GM21367 (cell line): ENCODE measurements at regions not wholly inside any gene's neighbourhood (a gene's known extent, or its start where the extent isn't known, plus 50 kb on each side); places are given as distances from the start of the nearest gene placed in this dataset.
"Not testable (repeated sequence)": the region's sequence is repeated elsewhere in the genome, so short reads cannot be mapped to it uniquely, and the experiment has no call there.

Source experiments
- ATAC-seq: cut with Tn5 transposase; IDR thresholded peaks from one replicate; pipeline ENCODE4 v1.9.1; 2021; ENCODE audit not compliant: unreplicated experiment

DNA sequence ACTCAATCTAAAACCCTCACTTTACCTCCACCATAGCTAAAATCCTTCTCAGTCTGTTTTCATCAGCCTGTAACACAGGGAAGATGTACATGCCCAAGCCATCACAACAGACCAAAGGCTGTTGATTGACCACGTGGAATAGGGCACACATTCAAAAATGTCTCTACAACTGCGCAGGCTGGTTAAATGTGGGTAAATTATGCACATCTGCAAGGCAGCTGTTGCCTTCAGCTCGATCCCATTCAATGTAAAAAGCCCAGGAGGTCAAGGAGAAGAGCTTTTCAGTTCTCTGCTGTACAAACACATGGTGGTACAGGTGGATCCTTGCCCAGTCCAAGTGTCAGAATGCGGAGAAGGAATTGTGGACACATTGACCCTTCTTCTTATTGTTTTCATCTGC is 354.0 kb downstream of the FLRT2 start:
- ATAC-seq: no peak

DNA sequence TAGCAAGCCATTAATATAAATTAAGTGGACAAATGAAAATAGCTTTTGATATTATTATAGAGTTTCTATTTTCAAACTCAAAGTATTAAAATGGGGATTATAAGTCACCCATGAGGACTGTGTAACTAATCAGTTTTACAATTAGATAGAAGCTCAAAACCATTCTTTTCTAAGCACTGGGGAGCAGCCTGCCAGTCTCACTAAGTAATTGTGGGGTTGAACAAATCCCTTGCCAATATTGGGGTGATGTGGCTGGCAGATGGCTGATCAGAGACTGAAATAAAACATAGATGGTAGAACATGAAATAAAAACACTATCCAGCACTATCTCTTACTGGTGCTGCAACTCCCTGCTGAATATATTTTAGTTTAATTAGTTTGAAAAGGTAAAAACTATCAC is 353.2 kb downstream of the FLRT2 start:
- no peak for ATAC-seq

DNA sequence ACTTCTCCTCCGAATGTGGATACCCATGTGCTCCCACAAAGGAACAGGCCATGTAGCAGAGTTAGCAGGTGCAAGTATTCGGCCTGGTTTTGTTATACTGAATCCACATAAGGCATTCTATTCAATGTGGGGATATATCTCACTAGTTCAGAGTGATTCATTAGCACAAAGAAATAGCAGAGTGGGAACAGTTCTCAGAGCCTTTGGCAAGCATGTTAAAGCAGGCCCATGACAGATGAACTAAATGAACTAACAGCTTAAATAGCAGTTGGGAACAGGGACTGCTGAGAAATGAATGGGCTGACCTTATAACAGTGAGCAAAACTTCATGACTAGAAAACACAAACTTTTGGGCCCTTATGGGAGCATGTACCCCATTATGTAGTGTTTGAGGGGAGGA is 352.0 kb downstream of the FLRT2 start:
- ATAC-seq: no peak

DNA sequence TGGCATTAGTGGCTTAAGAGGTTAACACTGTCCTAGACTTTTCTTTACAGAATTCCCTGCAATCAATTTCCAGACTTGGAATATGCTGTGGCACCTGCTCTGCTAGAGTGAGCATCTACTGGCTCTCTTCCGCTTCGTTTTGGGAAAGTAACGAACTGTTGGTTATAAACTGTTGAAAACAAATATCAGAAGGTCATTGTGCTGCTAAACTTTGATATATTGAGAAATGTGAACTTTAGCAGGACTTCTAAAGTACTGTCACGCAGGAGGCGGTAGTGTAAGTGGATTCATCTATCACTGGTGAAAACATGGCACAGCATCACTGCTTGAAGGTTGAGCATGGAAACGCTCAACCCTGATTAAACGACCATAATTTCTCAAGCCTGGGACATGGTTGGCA is 348.9 kb downstream of the FLRT2 start:
- no peak for ATAC-seq

DNA sequence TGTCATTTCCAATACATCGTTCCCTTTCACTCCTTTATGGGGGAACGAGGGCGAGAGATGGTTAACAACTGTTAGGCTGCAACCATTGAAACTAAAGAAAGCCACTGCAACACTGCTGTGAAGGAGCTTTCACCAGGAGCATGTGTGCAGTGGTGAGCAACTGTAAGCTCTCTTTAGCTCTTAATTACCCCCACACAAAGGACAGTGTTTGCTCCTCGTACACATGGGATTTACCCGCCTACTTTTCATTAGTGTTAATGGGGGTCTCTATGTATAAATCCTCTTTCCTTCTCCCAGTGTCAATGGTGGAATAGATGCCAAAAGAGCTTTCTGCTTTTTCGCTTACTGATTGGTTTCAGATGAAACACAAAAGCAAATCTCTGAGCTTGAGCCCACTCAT is 343.1 kb downstream of the FLRT2 start:
- ATAC-seq: no peak

DNA sequence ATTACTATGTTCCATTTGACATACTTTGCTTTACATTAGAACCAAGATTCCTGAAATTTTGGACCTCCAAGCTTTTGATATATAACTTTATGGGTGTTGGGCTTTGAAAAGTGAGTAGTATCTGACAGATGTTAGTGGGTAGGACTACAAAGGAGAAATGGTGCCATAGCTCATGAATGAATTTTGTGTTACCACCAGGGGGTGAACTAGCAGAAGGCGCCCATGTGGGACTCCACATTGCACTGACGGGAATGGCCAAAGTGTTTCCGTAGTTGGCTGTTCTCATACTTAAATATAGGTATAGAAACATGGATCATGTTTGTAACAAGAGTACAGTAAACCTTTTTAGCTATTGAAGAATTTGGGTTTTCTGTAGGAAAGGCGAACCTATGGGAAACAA is 337.5 kb downstream of the FLRT2 start:
- no peak for ATAC-seq

DNA sequence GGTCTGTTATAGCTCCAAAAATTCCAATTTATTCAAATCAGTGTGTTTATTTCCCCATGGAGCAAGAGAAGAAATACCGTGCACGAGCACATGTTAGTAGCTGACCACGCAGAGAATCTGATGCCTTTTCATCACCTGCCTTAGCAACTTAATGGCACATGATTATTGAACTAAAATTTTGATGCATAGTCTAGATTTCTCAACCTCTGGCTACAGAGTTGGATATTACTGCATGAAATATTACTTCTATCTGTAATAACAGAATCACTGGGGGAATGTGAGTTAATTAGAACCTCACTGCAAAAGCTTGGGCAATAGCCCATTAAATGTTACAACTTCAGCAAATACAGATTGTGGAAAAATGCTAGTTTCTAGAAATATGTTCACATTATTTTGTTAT is 335.8 kb downstream of the FLRT2 start:
- ATAC-seq: no peak

DNA sequence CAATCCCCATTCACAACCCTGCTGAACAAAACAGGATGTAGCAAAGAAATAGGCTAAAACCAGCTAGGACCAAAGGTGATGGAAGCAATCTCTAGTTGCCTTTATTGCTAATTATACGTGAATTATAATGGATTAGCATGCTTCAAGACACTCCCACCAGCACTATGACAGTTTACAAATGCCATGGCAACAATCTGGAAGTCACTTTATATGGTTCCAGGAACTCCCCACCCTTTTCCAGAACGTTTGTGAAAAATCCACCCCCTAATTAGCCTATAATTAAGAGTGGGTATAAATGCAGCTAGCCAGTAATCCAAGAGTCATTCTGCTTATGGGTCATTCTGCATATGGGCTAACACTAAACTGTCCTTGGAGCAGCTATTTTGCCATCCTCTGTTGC is 328.7 kb downstream of the FLRT2 start:
- no peak for ATAC-seq

DNA sequence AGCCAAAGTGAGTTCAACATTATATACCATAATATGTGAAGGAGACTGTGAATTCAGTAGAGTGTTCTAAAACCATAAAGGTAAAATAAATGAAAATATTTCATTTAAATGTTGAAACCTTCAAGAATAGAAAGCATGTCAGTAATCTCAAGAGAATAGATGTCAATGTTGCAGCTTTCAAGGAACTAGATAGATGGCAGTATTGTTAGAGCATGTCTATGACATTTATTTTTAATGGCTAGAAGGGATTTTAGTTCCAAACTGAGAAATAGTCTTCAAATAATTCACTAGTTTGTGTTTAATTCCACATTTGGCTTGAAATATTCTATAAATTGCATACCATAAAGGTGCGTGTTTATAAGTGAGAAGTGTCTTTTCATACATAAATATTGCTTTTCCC is 326.5 kb downstream of the FLRT2 start:
- no peak for ATAC-seq

DNA sequence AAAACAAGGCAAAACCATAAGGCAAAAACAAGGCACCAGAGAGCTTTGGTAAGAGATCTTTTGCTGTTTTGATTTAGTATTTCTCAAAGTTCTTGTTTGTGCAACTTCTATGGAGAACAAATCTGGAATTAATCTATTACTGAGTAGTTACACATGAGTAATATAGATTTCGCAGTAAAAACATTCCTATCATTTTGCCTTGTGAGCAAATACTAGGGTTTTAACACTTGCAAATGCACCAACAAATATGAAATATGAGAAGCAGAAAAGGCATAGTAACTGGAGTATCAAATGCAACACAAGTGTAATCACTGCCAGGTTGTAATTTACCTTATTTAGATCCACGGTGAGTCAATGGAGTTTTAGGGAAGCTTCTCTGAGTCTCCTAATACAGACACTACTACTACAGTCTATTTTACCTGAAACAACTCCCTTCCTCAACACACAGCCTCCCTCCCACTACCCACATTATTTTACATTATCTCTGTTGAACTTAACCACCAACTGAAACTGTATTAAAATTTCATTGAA is 324.1 kb downstream of the FLRT2 start:
- no peak for ATAC-seq

DNA sequence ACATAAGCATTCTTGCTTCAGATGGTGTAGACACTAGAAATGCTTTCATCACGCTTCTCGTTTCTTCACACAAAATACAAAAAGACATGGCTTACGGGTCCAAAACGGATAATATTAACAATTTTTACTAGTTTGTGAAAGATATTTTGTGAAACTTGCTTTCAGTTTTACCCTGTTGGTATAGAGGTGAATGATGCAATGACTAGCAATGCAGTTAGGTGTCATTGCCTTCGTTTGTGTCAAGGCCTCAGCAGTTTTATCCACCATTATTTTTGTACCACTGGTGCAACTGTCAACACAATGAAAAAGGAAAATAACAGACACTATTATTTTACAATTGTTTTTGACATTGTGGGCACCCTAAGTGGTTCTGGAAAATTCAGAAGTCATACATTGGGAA is 323.0 kb downstream of the FLRT2 start:
- no peak for ATAC-seq

DNA sequence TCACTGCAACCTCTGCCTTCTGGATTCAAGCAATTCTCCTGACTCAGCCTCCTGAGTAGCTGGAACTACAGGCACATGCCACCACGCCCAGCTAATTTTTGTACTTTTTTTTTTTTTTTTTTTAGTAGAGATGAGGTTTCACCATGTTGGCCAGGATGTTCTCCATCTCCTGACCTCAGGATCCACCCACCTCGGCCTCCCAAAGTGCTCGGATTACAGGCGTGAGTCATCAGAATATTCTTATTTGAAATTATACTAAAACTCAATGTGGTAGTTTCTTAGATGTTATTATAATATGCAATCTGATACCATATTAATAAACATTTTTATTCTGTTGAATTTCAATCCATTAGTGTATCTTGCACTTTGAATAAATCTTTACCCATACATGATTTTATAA is 322.2 kb downstream of the FLRT2 start:
- not testable (repeated sequence) for ATAC-seq

DNA sequence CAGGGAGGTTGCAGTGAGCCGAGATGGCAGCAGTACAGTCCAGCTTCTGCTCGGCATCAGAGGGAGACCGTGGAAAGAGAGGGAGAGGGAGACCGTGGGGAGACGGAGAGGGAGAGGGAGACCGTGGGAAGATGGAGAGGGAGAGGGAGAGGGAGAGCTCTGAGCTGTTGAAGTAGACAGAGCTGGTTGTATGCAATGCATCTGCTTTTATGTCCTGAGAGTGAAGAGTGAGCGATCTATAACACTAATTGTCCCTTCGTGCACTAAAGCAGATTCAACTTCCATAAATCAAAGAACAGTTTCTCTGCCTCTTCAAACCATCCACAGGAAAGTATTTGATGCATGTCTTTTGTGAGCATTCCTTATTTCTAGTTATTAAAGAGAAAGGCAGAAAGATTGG is 300.6 kb downstream of the FLRT2 start:
- not testable (repeated sequence) for ATAC-seq

DNA sequence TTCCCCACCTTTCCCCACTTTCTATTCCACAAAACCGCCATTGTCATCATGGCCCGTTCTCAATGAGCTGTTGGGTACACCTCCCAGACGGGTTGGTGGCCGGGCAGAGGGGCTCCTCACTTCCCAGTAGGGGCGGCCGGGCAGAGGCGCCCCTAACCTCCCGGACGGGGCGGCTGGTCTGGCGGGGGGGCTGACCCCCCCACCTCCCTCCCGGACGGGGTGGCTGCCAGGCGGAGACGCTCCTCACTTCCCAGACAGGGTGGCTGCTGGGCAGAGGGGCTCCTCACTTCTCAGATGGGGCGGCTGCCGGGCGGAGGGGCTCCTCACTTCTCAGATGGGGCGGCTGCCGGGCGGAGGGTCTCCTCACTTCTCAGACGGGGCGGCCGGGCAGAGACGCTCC is 299.7 kb downstream of the FLRT2 start:
- not testable (repeated sequence) for ATAC-seq

DNA sequence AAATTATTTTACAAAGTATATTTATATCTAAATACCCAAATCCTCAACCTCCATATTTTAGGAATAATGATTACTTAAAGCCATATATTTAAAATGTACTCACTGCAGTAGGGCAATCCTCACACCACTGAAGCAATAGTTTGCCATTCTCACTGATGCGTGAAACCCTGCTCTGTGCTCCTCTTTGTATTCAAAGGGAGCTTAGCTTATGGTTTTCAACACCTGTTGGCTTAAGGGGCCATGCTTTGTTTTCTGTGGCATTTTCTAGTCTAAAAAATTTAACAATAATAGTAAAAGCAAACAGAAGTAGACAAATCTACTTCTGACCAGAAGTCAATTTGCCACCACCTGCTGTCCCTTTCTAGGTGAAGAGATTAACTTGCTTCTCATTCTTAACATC is 294.6 kb downstream of the FLRT2 start:
- ATAC-seq: no peak

DNA sequence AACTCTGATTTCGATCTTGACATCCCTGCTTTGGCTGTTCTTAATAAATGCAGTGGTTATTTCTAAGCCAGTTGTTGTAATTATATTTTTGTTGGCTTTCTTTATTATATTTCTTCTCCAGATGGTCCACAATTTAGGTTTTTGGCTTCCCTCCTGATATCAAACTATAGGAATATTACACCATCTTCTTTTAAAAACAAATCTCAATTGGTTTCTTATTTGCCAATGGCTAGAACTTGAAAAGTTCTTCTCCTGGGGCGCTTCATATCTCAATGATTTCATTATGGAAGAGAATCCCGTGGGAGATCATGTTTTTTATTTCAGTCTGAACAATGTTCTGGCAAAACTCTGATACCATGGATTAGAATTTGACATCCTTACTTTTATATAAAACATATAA is 292.3 kb downstream of the FLRT2 start:
- ATAC-seq: no peak

DNA sequence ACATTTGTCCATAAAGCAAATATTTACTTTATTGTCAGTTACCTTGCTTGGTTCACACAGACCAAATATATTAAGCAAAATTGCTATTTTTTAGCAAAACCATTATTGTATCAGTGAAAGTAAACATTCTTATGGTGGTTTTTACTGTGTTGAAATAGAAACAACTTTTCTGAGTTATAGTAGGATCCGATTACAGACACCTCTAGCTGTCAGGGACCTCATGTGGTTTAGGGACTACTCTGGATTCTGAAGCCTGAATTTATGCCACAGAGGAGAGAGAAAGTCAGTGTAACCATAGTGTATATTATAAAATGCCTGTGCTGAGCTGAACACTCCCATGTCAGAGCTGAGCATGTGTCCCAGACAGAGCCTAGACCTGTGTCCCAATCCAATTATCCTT is 287.5 kb downstream of the FLRT2 start:
- no peak for ATAC-seq

DNA sequence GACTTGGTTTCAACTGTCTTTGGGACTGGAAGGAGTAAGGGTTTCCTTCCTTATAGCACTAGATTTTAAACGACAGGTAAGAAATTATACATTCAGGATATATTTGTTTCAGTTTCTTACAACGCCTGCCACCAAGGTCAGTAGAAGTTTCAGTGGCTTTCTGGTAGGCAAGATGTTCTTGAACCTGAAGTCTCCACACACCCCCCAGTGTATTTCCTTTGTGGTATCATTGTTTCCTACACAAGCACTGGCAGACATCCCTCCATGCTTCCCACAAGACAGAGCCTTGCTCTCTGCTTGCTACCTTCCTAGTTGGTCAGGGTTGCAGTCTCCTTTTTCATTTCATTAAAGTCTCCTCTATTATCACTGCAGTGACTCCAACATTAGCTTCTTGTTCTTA is 283.1 kb downstream of the FLRT2 start:
- ATAC-seq: no peak

DNA sequence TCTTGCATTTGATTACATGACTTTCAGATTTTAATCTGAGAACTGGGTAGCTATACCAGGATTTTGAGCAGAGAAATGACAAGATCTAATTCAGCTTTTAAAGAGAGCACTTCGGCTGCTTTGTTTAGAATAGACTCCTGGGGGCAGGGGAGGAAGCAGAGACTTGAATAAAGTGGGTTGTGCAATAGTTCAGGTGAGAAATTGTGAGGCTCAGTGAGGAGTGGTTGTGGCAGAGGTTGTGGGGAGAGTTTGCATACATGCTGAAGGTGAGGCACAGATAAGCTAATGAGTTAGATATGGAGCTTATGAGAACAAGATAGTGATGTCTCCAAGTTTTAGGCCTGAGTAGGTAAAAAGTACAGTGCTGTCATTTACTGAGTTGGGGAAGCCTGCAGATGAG is 281.4 kb downstream of the FLRT2 start:
- ATAC-seq: no peak

DNA sequence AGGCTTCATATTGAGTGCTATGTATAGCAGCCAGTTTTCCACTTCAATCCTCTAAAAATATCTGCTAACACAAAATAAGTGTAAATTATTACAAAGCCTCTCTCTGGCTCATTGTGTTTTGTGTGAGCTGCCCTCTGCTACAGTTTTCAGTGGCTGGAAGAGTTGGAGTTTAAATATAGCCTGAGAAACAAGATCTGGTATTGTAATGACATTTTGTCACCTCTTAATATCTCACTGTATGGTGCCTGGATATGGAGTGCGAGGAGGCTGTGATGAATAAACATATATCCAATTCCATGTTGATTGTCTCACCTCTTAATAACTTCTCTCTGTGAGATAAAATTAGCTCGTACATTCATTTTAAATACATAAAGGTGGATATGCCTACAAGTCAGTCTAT is 269.7 kb downstream of the FLRT2 start:
- no peak for ATAC-seq

DNA sequence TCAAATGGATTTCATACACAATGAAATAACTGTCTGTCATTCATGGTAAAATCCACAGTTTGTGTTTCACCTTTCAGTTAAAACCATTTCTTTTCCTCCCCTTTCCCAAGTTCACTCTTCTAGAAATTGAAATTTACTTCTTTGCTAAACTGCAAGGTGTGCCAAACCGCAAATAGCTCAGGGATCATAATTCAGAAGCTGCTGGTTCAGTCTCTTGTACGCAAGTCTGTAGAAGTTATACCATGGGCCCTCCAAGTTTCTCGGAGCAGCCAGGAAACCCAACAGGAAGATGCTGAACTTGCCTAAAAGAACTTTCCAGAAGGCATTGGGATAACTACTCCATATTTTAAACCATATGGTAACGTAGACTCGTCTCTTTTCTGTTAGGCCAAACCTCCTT is 268.9 kb downstream of the FLRT2 start:
- ATAC-seq: no peak

DNA sequence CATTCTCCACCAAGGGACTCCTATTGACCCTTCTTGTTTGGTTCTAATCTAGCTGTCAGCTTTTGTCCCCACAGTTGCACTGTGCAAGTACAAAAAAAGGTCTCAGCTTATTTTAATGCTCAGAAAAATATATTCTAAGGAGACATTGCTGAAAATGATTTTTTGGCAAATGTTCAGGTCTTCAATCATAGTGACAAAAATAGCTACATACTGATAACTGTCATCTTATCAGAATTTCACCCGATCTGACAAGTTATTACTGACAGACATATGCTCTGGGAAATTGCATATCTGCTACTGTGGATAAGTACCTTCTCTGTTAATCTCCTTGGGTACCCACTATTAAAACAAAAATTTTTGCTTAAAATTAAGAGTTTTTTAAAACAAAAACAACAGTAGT is 263.6 kb downstream of the FLRT2 start:
- ATAC-seq: no peak

DNA sequence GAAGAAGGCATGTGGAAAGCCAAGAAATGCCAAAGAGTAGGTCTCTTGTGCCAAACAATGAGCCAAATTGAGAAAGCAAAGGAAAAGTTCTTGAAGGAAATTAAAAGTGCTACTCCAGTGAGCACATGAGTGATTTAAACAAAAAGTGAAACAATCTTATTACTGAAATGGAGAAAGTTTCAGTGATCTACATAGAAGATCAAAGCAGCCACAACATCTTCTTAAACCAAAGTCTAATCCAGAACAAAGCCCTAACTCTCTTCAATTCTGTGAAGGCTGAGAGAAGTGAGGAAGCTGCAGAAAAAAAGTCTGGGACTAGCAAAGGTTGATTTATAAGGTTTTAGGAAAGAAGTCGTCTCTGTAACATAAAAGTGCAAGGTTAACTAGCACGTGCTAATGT is 259.6 kb downstream of the FLRT2 start:
- no peak for ATAC-seq
